NCI-H446 (cell line): ENCODE measurements at regions not wholly inside any gene's neighbourhood (a gene's known extent, or its start where the extent isn't known, plus 50 kb on each side); places are given as distances from the start of the nearest gene placed in this dataset.

Experiments used
- DNase-seq, 2 experiments: peaks; one replicate each; lab custom pipeline; 2025; lab: John Stamatoyannopoulos, UW

- DNase-seq = no peak
Observed at GRCh38 chr11:128190312-128190711, 397.0 kb downstream of the ETS1 start.

- no peak for DNase-seq
Observed at GRCh38 chr11:128189823-128190222, 397.5 kb downstream of the ETS1 start.

GRCh38 chr11:128188346-128189004 lies 398.9 kb downstream of the ETS1 start:
- DNase-seq = no peak

GRCh38 chr11:128187835-128188234 lies 399.5 kb downstream of the ETS1 start:
- no peak for DNase-seq

- DNase-seq = no peak
Observed at GRCh38 chr11:128187377-128187776, 400.0 kb downstream of the ETS1 start.

GRCh38 chr11:128184981-128185380 lies 402.4 kb downstream of the ETS1 start:
- DNase-seq = no peak

DNA sequence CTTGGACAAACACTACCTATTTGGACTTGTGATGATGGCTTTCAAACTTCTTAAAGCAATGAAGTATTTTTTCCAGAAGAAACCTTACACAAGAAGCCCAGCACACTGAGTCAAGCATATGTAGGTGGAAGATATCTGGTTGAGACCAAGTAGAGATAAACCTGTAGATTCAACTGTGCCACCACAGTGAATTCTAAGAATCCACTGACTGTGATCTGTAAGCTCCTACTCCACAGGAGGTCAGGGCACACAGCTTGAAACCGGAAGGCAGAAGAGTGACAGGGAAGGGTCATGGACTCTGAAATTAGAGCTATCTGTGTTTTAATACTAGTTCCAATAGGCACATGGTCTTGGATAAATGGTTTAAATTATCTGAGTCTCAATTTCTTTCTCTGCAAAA lies 404.5 kb downstream of the ETS1 start:
- no peak for DNase-seq

DNA sequence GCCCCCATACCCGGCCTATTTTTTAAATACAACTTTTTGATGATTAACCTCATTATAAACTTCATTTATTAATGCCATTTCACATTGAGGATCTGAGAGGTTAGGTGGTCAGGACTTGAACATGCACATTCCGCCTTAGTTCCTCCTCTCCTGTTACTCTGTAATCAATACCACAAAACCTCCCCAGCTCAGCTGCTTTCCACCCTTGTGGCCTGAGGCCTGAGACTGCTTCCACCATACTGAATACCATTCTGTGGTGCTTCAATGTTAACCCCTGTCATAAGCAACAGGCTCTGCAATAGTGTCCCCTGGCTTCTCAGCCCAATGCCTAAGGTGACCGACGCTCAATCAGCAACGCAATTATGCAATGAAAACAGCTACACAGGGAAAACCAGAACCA lies 405.4 kb downstream of the ETS1 start:
- no peak for DNase-seq

GRCh38 chr11:128181088-128181480 lies 406.3 kb downstream of the ETS1 start:
- no peak for DNase-seq

DNA sequence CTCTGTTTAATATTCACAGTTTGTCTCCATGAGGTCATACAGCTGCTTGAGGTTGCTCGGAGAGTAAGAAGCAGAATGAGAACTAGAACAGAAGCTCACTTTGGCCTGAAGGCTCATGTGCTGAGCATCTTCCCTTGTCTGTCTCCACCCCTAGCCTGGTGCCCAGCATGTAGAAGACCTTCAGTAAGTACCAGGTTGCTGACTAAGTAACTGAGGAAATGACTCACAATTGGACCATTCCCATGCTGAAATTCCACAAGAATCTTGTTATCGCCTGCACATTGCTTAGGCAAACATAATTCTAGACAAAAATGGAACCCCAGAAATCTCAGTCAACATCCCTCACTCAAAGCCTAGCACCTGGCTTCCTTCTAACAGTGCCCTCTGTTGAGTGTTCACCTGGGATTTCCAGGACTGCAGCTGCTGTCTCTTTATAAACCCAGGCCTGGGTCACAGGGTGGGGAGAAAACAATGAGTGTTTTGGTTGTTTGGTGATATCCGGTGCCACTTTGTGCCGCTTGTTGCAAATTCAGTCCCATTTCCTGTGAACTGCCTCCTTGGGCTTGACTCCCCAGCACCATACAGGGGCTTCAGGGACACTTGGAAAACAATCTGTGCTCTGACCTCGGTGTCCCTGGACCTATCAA lies 406.8 kb downstream of the ETS1 start:
- DNase-seq = no peak

- DNase-seq = no peak
Observed at GRCh38 chr11:128179512-128179911, 407.8 kb downstream of the ETS1 start.

GRCh38 chr11:128179039-128179438 lies 408.3 kb downstream of the ETS1 start:
- DNase-seq = no peak

DNA sequence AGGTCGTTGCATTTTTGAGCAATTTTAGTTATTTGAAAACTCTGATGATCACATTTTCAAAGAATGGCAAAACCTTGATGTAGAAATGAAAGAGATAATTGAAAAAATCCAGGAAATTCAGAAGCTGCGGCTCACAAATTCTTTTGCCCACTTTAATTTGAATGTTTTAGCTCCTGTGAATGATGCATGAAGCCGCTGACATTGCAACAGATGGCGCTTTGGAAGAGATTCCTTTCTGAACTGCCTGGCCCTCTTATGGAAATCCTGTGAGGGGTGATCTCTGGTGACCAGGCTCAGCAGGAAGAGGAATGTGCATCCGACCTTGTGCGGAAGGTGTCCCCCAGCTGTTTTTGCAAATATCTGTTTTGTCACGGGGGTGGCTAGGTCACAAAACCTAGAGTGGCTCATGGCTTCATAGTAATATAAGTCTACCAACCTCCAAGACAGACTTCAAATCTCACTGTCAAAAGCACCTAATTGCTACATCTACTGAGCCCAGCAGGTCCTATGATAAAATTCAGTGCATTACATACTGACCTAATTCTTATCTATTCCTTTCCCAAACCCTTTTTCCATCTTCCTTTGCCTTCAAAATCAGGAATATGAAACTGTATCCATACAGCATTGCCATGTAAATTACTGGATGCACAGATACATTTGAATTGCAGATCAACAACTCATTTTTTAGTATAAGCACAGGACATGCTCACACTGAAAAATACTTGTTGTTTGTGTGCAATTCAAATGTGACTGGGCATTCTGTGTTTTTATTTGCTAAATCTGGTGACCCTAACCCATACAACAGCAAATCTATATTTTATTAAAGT lies 412.7 kb downstream of the ETS1 start:
- no peak for DNase-seq

DNA sequence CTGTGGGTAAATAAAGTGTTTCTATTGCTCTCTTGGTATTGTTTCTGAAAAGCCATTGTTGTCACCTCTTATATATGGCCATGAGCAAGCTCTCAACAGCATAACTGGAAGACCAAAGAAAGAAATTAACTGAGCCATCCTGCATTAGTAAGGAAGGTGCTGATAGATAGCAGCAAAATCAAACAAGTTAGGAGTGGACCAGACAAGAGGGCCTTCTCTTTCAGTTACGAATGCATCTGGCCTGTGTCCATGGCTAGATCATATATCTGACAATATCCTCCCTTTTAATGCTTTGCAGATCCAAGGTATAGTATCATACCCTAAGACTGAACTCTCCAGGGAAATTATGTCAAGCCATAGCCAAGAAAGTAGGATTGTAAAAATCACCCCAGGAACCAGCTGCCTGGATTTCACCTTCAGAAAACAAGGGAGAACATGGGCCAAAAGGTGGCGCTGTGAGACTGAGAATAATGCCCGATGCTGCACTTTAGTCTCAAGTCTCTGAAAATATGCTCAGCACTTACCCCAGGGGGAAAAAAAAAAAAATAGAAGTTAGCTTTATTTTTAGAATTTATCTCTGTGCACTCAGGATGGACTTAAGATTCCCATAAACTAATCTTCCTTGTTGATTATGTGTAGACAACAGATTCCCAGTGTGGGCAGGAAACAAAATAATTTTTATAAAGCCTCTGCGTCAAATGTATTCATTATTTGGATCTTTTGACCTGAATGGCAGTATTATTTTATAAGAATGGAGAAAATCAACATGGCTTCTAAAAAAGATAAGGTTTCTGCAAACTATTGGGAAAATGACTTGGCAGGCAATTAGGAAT lies 415.1 kb downstream of the ETS1 start:
- DNase-seq = peak; percentile 55 to 57

DNA sequence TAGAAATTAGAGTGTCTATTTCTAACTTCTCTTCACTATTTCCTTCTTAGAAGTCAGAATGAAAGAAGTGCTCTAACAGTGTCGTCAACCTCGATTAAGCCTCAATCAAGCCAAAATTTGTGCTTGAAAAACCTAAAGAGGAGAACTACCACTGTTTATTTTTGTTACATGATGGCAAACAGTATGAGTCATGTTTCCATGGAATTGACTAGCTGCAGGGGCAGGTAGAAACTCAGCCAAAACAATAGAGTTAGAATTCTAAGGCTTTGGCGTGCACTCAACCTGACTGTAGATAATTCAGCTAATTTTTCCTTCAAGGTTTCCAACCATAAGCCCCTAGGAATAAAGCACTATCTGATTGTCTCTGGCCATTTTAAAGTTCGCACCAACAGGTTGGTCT lies 415.9 kb downstream of the ETS1 start:
- DNase-seq = no peak

GRCh38 chr11:128165572-128165971 lies 421.8 kb downstream of the ETS1 start:
- DNase-seq = no peak

GRCh38 chr11:128164080-128164741 lies 423.1 kb downstream of the ETS1 start:
- no peak for DNase-seq

- no peak for DNase-seq
Observed at GRCh38 chr11:128161994-128162393, 425.4 kb downstream of the ETS1 start.

DNA sequence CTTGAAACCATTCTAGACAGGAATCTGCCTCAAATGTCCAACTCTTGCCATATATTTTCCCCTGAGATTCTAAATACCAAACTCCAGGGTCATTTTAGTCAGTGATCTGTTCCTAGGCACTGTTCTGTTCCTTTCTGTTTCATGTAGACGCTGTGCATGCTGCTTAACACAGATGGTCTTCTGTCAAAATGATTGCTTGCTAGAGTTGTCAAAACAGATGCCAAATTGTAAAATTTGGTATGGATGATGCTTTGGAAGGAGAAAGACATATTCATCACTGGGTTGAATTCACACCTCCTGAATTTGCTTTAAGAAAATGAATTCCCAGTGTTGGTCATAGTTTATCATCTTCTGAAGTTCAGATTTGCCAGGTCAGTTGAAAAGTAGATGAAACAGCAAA lies 425.9 kb downstream of the ETS1 start:
- no peak for DNase-seq

- DNase-seq = no peak
Observed at GRCh38 chr11:128158860-128159259, 428.5 kb downstream of the ETS1 start.

DNA sequence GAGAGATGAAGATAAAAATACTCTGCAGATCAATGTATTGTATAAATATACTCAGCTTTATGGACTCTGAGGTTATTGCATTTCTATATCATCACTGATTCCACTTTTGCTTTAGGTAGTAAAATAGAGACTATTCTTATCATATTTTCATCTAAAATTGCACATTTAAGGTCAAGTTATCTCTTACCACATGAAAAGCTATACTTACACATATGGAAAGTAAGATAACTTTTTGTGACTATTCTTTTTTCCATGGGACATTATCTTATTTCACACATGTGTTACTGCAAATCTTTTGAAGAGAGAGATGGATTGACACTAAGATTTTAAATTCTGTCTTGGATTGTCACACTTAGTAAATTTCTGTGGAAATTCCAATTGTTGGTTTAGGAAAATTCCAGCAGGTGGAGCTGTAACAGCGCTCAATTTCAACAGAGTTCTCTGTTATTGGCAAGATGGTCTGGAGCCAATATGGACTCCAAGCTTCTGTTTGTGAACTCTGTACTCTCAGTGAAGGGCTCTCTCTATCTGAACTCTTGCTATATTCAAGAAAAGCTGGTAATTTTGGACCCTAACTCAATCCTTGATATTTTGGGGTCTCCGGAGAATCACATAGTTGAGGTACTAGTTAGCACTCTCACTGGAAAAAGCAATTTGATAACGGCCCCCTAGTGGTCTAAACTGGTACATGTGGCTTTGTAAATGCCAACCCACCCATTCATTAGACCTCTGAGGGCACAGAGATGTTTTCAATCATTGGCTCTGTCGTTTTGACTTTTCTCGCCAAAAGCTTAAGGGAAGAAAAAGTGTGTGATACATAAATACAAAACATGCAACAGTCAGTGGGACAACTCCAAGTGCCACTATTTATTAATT lies 429.7 kb downstream of the ETS1 start:
- DNase-seq = peak; percentile 54 to 70
